Activated CD4-positive, alpha-beta T cell treated with anti-CD3 and anti-CD28 coated beads, Interleukin-2, amount 10 ng/mL, durations not matched to agents 7 days and 5 days (primary cell): ENCODE measurements at regions not wholly inside any gene's neighbourhood (a gene's known extent, or its start where the extent isn't known, plus 50 kb on each side); places are given as distances from the start of the nearest gene placed in this dataset.

Experiments
- CTCF ChIA-PET: fragments of 350-600 bp; sonication (Branson Sonifier 250); formaldehyde crosslinking; loops from one replicate; lab custom pipeline; 2021; ENCODE audit warnings: antibody characterized with exemption; lab: Charles Lee
- POLR2A ChIA-PET: fragments of 350-600 bp; sonication (Branson Sonifier 250); formaldehyde crosslinking; loops from one replicate; lab custom pipeline; 2021; ENCODE audit warnings: antibody characterized with exemption; lab: Charles Lee
- DNase-seq: peaks from one replicate; pipeline ENCODE4 v3.0.0-alpha.2; 2020
- H3K27ac Mint-ChIP-seq: one replicate; pipeline ENCODE4 v1.8.0; 2021; ENCODE audit warnings: mild to moderate bottlenecking, moderate library complexity, mixed read lengths
- H3K27me3 Mint-ChIP-seq: one replicate; pipeline ENCODE4 v1.8.0; 2021; ENCODE audit warnings: mixed read lengths
- H3K36me3 Mint-ChIP-seq: one replicate; pipeline ENCODE4 v1.8.0; 2021; ENCODE audit warnings: low read depth, mixed read lengths
- H3K4me1 Mint-ChIP-seq: one replicate; pipeline ENCODE4 v1.8.0; 2021; ENCODE audit warnings: mixed read lengths
- H3K4me3 Mint-ChIP-seq: one replicate; pipeline ENCODE4 v1.8.0; 2021; ENCODE audit warnings: mild to moderate bottlenecking, moderate library complexity, mixed read lengths
- H3K9me3 Mint-ChIP-seq: one replicate; pipeline ENCODE4 v1.8.0; 2021; ENCODE audit warnings: mixed read lengths

DNA sequence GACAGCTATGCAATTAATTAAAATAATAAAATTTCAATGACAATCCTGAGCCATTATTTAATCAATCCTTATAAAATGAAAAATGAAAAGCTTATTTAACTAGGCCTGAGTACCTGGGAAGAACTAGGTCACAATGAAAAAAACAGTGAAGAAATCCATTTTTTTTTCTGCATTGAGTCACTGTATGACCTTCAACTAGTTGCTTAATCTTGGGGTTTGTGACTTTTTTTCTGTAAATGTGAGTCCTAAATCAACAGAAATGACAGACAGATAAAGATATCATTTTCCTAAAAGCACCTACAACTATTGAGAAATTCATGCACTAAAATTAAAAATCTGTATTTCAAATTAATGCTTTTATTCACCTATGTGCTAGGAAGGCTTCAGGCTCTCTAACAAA is 96.8 kb downstream of the TMEM26 start:
- no peaks in the 10 kb centered on the region for H3K9me3 Mint-ChIP-seq
- ChIA-PET POLR2A (no interaction called here), CTCF (interaction anchor here (1.3 kb wide), 1 partner anchor 15 kb away, joined by 3 read pairs; no protein-coding TSS in a partner anchor)
- no peaks in the 10 kb centered on the region for H3K36me3 Mint-ChIP-seq
- no peak for DNase-seq
- no peak overlapping the region for H3K27ac Mint-ChIP-seq
- no peak overlapping the region for H3K4me3 Mint-ChIP-seq
- no peaks in the 10 kb centered on the region for H3K4me1 Mint-ChIP-seq
- peaks cover 2% of the 10 kb centered on the region for H3K27me3 Mint-ChIP-seq

DNA sequence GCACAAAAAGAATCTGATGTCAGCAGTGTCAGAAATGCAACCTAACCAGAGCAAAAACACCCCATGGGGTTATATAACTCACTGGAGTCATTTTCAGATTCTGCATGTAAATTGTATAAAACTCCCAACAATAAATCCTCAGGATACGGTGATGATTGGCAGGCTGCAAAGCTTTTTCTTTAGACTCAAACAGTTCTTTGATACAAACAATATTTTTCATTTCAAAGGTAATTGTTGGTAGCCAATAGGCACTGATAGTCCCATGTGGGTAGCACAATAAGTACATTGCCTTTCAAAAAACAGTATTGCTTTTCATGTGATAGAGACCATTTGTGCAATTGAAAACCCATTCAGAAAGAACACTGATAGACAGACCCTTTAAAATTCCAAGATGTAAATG is 98.0 kb downstream of the TMEM26 start:
- no peaks in the 10 kb centered on the region for H3K36me3 Mint-ChIP-seq

DNA sequence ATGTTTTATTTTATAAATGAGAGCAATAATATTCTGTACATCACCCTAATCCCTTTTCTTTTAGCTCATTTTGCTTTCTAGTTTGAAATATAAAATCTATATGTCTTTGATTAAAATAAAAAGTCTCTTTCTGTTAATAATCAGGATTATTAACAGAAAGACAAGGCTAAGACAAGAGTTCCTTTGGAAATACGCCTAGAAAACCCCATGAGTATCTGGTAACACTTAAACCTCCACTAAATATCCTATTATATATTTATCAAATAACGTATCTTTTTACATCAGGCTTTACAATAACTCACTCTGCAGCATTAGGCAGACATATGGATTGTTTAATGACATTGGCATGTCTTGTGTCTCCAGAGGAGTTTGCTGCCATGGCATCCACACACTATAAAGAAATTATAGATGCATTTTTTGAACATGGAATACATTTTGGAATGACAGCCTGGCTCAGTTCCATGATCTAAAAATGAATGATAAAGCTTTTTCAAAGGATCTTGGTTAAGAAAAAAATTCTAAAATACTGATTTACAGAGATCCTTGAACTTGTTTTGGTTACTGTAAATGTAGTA is 98.7 kb downstream of the TMEM26 start:
- no peaks in the 10 kb centered on the region for H3K36me3 Mint-ChIP-seq
- POLR2A ChIA-PET: no interaction called here
- no peaks in the 10 kb centered on the region for H3K9me3 Mint-ChIP-seq
- H3K4me3 Mint-ChIP-seq: no peak overlapping the region
- DNase-seq: no peak
- no peaks in the 10 kb centered on the region for H3K4me1 Mint-ChIP-seq
- peaks cover 4% of the 10 kb centered on the region for H3K27me3 Mint-ChIP-seq
- CTCF ChIA-PET: interaction anchor here (1.1 kb wide), 1 partner anchor 349 kb away, joined by 3 read pairs; no protein-coding TSS in a partner anchor
- H3K27ac Mint-ChIP-seq: no peak overlapping the region

More for the DNA sequence above, 98.0 kb downstream of the TMEM26 start:
- CTCF ChIA-PET: interaction anchor here (1.1 kb wide), 1 partner anchor 350 kb away, joined by 3 read pairs; no protein-coding TSS in a partner anchor
- H3K4me3 Mint-ChIP-seq: no peak overlapping the region
- peaks cover 2% of the 10 kb centered on the region for H3K27me3 Mint-ChIP-seq
- POLR2A ChIA-PET: no interaction called here
- no peak overlapping the region for H3K27ac Mint-ChIP-seq
- H3K4me1 Mint-ChIP-seq: no peaks in the 10 kb centered on the region
- H3K9me3 Mint-ChIP-seq: no peaks in the 10 kb centered on the region
- no peak for DNase-seq

DNA sequence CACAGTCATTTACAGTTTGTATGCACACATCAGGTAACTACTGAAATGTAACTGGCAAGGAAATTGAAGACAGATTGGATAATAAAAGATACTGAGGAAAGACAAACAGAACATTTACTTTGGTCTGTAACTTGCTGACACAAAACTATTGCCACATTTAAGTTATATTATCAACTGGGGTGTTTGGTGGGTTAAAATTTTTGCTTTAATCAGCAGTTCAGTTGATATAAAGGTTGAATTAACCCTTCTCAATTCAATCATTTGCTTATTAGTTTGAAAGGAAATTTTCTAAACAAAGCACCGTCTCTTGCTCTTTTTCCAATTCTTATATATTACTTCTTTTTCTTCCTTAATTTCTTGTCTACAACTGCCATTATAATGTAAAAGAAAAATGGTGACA is 102.4 kb downstream of the TMEM26 start:
- H3K27me3 Mint-ChIP-seq: peaks cover 5% of the 10 kb centered on the region
- H3K36me3 Mint-ChIP-seq: no peaks in the 10 kb centered on the region
- no peak for DNase-seq
- ChIA-PET CTCF (no interaction called here), POLR2A (no interaction called here)
- no peaks in the 10 kb centered on the region for H3K9me3 Mint-ChIP-seq
- no peaks in the 10 kb centered on the region for H3K4me1 Mint-ChIP-seq
- no peak overlapping the region for H3K27ac Mint-ChIP-seq
- H3K4me3 Mint-ChIP-seq: no peak overlapping the region

DNA sequence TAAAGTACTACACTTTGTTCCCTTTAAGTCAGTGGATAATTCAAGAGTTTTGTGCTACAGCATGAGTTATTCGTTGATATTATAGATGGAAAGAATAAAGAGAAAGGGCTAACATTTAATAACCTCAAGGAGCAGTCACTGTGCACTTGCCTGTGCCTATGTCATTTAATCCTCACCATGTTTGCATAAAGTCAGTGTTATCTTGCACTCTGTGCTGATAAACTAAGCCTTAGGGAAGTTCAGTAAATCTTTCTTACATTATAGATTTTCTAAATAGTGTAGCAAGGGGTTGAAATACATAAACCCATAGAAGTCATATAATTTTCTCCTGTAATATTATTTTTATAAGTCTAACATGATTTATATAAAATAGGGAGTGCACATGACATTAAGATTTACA is 103.1 kb downstream of the TMEM26 start:
- no peak for DNase-seq
- no peaks in the 10 kb centered on the region for H3K36me3 Mint-ChIP-seq
- POLR2A ChIA-PET: no interaction called here
- CTCF ChIA-PET: no interaction called here
- peaks cover 5% of the 10 kb centered on the region for H3K27me3 Mint-ChIP-seq
- no peak overlapping the region for H3K4me3 Mint-ChIP-seq
- no peaks in the 10 kb centered on the region for H3K4me1 Mint-ChIP-seq
- H3K9me3 Mint-ChIP-seq: no peaks in the 10 kb centered on the region
- no peak overlapping the region for H3K27ac Mint-ChIP-seq

DNA sequence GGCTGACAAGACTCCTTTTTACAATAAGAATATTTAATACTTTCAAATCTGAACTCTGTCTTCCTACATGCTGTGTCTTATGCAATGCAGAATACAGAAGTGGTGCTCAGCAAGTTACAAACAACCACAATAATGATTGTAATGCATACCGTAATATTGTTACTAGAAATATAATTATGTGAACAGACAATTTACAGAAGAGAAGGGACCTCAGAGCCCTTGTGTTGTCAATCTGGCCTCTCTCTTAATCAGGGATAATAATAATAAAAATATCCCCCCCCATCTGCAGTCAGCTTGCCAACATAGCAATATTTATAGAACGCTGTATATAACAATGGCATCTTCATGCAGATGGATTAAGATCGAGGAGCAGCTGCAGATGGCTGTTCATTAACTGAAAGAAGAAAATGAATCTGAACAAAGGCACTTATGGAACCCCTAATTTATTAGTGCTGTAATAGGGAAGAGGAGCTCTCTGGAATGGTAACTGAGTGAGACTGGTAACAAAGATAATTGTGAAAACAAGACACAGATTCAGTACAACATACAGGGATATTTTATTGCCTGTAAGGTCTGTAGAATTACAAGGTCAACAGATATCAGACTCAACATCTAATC is 106.3 kb downstream of the TMEM26 start:
- Mint-ChIP-seq H3K36me3 (no peaks in the 10 kb centered on the region), H3K27me3 (peaks cover 3% of the 10 kb centered on the region), H3K27ac (no peak overlapping the region), H3K4me3 (no peak overlapping the region), H3K9me3 (no peaks in the 10 kb centered on the region), H3K4me1 (peaks cover 11% of the 10 kb centered on the region)
- ChIA-PET POLR2A (no interaction called here), CTCF (no interaction called here)
- no peak for DNase-seq

DNA sequence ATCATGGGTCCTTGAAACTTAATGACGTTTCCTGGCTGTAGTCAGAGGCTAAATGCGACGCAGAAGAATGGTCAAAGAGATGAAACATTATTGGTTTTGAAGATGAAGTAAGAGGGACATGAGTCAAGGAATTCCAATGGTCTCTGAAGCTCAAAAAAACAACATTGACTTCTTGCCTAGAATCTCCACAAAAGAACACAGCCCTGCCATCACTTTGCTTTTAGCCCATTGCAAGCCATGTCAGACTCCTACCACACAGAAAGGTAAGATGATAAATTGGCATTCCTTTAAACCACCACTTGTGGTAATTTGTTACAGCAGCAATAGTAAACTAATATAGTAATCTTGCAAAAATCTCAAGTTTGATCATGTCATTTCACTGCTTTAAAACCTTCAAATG is 109.4 kb downstream of the TMEM26 start:
- Mint-ChIP-seq H3K27me3 (no peaks in the 10 kb centered on the region), H3K4me3 (no peak overlapping the region), H3K36me3 (no peaks in the 10 kb centered on the region), H3K27ac (no peak overlapping the region), H3K9me3 (no peaks in the 10 kb centered on the region), H3K4me1 (peaks cover 11% of the 10 kb centered on the region)
- DNase-seq: no peak
- CTCF ChIA-PET: no interaction called here
- POLR2A ChIA-PET: no interaction called here

DNA sequence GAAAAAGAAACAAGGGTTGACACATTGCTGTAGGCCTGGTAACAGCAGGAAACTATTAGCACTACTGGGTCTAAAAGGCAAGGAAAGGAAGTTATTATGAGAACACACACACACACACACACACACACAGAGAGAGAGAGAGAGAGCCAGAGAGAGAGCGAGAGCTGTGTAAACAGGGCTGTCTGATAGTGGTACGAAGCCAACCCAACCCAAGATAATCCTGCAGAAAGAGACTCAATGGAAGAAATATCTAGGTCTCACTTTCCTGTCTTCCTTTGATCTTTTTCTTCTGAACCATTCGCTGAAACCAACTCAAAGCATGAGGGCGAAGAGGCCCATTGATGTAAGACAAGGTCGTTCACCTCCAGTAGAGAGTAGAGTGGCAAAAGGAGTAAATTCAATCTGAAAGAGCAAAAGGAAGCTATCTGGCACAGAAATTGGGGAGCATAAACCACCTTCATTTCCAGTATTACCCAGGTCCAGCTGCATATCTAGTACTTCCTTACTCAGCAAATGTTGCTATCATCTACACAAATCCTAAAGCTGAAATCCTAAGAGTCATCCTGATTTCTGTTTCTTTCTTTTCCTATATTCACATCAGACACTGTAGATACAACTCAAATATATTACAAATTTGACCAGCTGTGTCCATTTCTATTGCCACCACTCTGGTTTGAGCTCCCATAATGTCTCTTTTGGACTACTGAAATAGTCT is 110.2 kb downstream of the TMEM26 start:
- Mint-ChIP-seq H3K4me3 (no peak overlapping the region), H3K4me1 (peaks cover 11% of the 10 kb centered on the region), H3K27me3 (peaks cover 3% of the 10 kb centered on the region), H3K9me3 (no peaks in the 10 kb centered on the region), H3K27ac (no peak overlapping the region), H3K36me3 (no peaks in the 10 kb centered on the region)
- ChIA-PET CTCF (no interaction called here), POLR2A (no interaction called here)
- no peak for DNase-seq

DNA sequence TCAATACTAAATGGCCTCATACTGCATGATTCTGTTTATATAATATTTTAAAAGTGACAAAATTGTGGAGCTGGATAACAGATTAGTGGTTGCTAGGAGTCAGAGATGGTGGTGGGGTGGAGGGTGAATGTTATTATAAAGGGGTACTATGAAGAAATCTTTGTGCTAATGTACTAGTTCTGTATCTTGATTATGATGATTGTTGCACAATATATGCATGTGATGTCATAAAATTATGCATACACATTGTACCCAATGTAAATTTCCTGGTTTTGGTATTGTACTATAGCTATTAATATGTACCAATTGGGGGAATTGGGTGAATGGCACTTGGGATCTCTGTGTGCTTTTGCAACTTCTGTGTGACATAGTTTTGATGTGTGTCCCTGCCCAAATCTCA is 112.2 kb downstream of the TMEM26 start:
- no peak overlapping the region for H3K27ac Mint-ChIP-seq
- H3K4me3 Mint-ChIP-seq: no peak overlapping the region
- peaks cover 11% of the 10 kb centered on the region for H3K4me1 Mint-ChIP-seq
- no peaks in the 10 kb centered on the region for H3K9me3 Mint-ChIP-seq
- DNase-seq: no peak
- ChIA-PET POLR2A (no interaction called here), CTCF (interaction anchor here (1.4 kb wide), 1 partner anchor 16 kb away, joined by 3 read pairs; no protein-coding TSS in a partner anchor)
- H3K27me3 Mint-ChIP-seq: peaks cover 3% of the 10 kb centered on the region
- no peaks in the 10 kb centered on the region for H3K36me3 Mint-ChIP-seq

DNA sequence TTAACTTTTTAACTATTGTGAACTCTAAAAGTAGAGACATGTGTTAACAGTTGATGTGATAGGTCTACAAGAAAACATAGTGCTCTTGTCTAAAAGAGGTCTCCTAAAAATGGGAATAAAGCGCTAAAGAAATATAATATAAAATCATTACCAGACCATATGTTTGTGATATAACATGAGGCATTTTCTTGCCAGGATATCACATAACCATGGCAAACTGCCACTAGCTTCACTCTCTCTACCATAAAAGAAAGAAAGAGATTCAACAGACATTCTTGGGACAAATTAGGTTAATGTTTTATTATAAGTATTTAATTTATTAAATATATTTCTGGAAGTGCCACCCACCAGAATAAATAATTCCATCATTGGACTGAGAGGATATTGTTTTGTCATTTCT is 115.0 kb downstream of the TMEM26 start:
- ChIA-PET CTCF (no interaction called here), POLR2A (no interaction called here)
- no peaks in the 10 kb centered on the region for H3K9me3 Mint-ChIP-seq
- no peak overlapping the region for H3K4me3 Mint-ChIP-seq
- no peak overlapping the region for H3K27ac Mint-ChIP-seq
- H3K36me3 Mint-ChIP-seq: no peaks in the 10 kb centered on the region
- H3K4me1 Mint-ChIP-seq: peaks cover 10% of the 10 kb centered on the region
- H3K27me3 Mint-ChIP-seq: peaks cover 3% of the 10 kb centered on the region
- DNase-seq: no peak

DNA sequence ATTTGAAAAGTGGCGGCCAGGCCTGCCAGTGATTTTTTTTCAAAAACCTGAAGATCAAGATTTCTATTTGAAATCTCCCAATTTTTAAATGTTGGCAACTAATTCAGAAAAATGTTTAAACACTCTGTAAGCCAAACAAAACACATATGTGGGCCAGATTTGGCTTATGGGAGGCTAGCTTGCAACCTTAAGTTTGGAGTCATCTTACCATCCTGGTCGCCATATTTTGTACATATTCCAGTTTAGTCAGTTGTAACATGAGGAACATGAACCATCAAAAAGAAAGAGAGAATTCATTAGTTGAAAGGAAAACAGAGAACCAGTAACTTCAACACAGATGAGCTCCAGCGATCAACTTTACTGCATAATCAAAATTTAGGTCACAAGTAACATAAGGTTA is 115.4 kb downstream of the TMEM26 start:
- peaks cover 6% of the 10 kb centered on the region for H3K4me1 Mint-ChIP-seq
- ChIA-PET POLR2A (no interaction called here), CTCF (no interaction called here)
- peaks cover 3% of the 10 kb centered on the region for H3K27me3 Mint-ChIP-seq
- no peak for DNase-seq
- no peak overlapping the region for H3K4me3 Mint-ChIP-seq
- no peaks in the 10 kb centered on the region for H3K9me3 Mint-ChIP-seq
- H3K36me3 Mint-ChIP-seq: no peaks in the 10 kb centered on the region
- no peak overlapping the region for H3K27ac Mint-ChIP-seq

DNA sequence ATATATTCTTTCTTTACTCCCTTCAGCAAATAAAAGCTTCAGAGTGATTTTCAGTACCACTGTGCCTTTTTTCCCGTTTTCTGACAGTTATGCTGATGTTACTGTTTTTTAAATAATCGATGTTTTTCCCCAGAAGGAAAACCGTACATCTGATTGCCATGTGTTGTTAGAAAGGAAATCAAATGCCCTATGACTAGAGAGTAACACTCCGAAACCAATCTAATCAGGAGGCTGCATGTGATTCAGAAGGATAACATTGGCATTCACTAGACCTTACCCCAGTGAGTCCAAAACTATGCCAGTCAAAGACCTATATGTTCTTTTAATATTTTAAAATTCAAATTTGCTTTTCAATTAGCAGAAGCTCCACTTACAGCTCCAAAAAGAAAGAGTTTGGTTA is 116.3 kb downstream of the TMEM26 start:
- H3K4me3 Mint-ChIP-seq: no peak overlapping the region
- H3K27me3 Mint-ChIP-seq: peaks cover 3% of the 10 kb centered on the region
- no peak for DNase-seq
- ChIA-PET CTCF (no interaction called here), POLR2A (no interaction called here)
- H3K36me3 Mint-ChIP-seq: no peaks in the 10 kb centered on the region
- H3K4me1 Mint-ChIP-seq: no peaks in the 10 kb centered on the region
- no peaks in the 10 kb centered on the region for H3K9me3 Mint-ChIP-seq
- H3K27ac Mint-ChIP-seq: no peak overlapping the region

DNA sequence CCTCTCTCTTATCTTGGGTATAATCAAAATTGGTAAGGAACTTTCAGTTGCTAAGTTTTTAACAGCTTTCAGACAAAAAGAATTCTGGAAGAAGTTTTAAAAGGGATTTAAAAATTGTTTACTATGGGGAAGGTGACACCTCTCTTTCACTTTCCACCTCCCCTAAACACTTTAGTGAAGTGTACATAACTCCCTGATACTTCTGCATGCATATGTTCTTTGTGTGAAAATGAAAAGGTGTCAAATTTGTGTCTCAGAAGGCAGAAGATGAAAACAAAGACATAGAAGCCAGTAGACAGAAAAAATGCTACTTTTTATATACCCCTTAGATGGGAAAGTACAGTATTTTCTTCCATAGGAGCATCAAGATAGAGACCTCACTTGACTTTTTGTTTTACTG is 117.8 kb downstream of the TMEM26 start:
- Mint-ChIP-seq H3K27ac (no peak overlapping the region), H3K4me1 (no peaks in the 10 kb centered on the region), H3K9me3 (no peaks in the 10 kb centered on the region), H3K27me3 (peaks cover 3% of the 10 kb centered on the region), H3K36me3 (no peaks in the 10 kb centered on the region), H3K4me3 (no peak overlapping the region)
- ChIA-PET CTCF (no interaction called here), POLR2A (no interaction called here)
- no peak for DNase-seq
